Brain microvascular endothelial cell (primary cell): ENCODE measurements at regions not wholly inside any gene's neighbourhood (a gene's known extent, or its start where the extent isn't known, plus 50 kb on each side); places are given as distances from the start of the nearest gene placed in this dataset.
"Not testable (repeated sequence)": the region's sequence is repeated elsewhere in the genome, so short reads cannot be mapped to it uniquely, and the experiment has no call there.

Experiments used
- DNase-seq: peaks from one replicate; pipeline ENCODE4 v3.0.0-alpha.2; 2020
- H3K27ac ChIP-seq: fragments of 250-450 bp; sonication (Bioruptor Pico); 2 replicates; pipeline ENCODE4 v1.5.1; 2020; ENCODE audit warnings: mild to moderate bottlenecking, moderate library complexity
- H3K27me3 ChIP-seq: fragments of 250-450 bp; sonication (Bioruptor Pico); replicated peaks from 2 replicates; pipeline ENCODE4 v1.5.1; 2020; ENCODE audit warnings: mild to moderate bottlenecking
- H3K36me3 ChIP-seq: fragments of 250-450 bp; sonication (Bioruptor Pico); replicated peaks from 2 replicates; pipeline ENCODE4 v1.5.1; 2020; ENCODE audit warnings: mild to moderate bottlenecking
- H3K4me3 ChIP-seq: 2 replicates; pipeline ENCODE4 v1.5.1; 2011; ENCODE audit warnings: low read depth, mild to moderate bottlenecking, control low read depth, low read length, moderate library complexity
- in situ Hi-C: cut with HindIII; loops from 2 replicates; pipeline ENCODE4 v1.10.0; 2017; ENCODE audit warnings: low sequenced_read_pairs, low pct_ligation_motif_present
- TF ChIP-seq, protein P1 (sequence below): IDR thresholded peaks from 2 replicates; pipeline ENCODE4 v1.5.1; 2011; ENCODE audit warnings: low read depth, mild to moderate bottlenecking, moderate library complexity, low read length, control low read depth, inconsistent platforms; ENCODE audit errors: missing control alignments

DNA sequence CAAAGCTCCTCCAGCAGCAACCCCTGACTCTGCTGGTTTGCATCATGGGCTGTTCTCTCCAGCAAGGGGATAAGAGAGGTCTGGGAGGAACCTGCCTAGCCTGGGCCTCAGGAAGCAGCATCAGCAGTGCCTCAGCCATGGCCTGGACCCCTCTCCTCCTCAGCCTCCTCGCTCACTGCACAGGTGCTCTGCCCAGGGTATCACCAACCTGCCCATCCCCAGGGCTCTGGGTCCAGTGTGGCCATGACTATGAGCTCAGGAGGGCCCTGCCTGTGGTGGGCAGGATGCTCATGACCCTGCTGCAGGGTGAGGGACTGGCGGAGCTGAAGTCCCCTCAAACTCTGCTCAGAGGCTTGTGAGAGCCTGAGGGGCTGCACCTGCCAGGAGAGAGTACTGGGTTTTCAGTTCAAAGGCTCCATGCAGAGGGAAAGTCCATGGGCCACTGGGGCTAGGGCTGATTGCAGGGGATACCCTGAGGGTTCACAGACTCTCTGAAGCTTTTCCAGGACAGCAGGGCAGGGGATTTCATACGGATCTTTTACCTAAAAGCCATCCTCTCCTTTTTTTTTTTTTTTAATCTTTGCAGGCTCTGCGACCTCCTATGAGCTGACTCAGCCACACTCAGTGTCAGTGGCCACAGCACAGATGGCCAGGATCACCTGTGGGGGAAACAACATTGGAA, 115.8 kb upstream of the IGLL5 start:
- TF ChIP-seq, protein P1, sequence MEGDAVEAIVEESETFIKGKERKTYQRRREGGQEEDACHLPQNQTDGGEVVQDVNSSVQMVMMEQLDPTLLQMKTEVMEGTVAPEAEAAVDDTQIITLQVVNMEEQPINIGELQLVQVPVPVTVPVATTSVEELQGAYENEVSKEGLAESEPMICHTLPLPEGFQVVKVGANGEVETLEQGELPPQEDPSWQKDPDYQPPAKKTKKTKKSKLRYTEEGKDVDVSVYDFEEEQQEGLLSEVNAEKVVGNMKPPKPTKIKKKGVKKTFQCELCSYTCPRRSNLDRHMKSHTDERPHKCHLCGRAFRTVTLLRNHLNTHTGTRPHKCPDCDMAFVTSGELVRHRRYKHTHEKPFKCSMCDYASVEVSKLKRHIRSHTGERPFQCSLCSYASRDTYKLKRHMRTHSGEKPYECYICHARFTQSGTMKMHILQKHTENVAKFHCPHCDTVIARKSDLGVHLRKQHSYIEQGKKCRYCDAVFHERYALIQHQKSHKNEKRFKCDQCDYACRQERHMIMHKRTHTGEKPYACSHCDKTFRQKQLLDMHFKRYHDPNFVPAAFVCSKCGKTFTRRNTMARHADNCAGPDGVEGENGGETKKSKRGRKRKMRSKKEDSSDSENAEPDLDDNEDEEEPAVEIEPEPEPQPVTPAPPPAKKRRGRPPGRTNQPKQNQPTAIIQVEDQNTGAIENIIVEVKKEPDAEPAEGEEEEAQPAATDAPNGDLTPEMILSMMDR, result no peak
- Histone ChIP-seq H3K27ac (no peak overlapping the region), H3K27me3 (peaks cover 50% of the 10 kb centered on the region), H3K4me3 (no peak overlapping the region), H3K36me3 (no peaks in the 10 kb centered on the region)
- in situ Hi-C loops, result no loop called here
- DNase-seq, result no peak

DNA sequence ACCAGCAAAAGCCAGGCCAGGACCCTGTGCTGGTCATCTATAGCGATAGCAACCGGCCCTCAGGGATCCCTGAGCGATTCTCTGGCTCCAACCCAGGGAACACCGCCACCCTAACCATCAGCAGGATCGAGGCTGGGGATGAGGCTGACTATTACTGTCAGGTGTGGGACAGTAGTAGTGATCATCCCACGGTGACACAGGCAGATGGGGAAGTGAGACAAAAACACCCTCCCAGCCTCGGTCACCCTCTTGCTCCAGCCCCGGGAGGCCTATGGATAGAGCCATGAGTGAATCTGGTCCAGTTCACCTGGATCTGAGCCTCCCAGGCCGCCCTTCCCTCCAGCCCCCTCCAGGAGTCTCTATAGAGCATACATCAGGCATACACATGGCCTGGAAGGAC, 115.2 kb upstream of the IGLL5 start:
- in situ Hi-C loops, result no loop called here
- Histone ChIP-seq H3K27me3 (peaks cover 48% of the 10 kb centered on the region), H3K36me3 (no peaks in the 10 kb centered on the region), H3K4me3 (no peak overlapping the region), H3K27ac (no peak overlapping the region)
- DNase-seq, result no peak
- TF ChIP-seq, protein P1, result no peak

DNA sequence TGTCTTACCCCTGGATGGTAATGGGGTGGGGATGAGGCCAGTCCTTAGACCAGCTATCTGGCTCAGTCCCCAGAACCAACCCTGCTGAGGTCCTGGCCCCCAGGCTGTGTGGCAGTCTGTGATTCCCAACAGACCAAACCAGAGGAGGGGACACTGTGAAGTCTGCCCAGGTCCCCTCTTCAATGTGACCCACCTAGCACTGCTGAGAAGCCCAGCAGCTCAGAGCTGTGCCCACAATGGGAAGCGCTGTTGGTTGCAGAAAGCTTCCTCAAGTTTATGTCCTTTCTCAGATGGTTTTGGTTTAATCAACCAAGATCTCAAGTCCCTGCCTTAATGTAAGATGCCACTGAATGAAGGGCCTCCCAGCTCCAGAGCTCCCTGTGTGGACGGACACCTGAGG, 114.7 kb upstream of the IGLL5 start:
- in situ Hi-C loops, result no loop called here
- Histone ChIP-seq H3K36me3 (no peaks in the 10 kb centered on the region), H3K4me3 (no peak overlapping the region), H3K27me3 (peaks cover 47% of the 10 kb centered on the region), H3K27ac (no peak overlapping the region)
- DNase-seq, result no peak
- TF ChIP-seq, protein P1, result no peak

DNA sequence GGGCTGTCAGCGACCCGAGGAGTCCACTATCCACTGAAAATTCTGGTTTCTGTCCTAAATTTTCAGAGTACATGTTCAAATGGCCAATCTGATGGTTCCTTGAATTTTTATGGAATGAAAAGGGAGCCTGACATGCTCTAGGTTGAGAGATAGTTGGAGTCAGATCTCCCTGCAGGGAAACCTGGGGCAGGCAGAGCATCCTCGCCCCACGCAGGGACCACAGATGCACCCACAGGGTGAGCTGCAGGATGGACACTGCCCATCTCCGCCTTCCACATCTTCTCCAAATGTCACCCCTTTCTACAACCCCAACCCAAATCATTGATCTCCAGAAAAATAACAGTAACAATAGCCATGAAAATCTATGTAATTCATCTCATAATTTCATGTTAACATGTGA, 114.2 kb upstream of the IGLL5 start:
- H3K4me3 ChIP-seq, result no peak overlapping the region
- TF ChIP-seq, protein P1, result no peak
- no peak overlapping the region for H3K27ac ChIP-seq
- no peak for DNase-seq
- no peaks in the 10 kb centered on the region for H3K36me3 ChIP-seq
- H3K27me3 ChIP-seq, result peaks cover 43% of the 10 kb centered on the region
- in situ Hi-C loops, result no loop called here

DNA sequence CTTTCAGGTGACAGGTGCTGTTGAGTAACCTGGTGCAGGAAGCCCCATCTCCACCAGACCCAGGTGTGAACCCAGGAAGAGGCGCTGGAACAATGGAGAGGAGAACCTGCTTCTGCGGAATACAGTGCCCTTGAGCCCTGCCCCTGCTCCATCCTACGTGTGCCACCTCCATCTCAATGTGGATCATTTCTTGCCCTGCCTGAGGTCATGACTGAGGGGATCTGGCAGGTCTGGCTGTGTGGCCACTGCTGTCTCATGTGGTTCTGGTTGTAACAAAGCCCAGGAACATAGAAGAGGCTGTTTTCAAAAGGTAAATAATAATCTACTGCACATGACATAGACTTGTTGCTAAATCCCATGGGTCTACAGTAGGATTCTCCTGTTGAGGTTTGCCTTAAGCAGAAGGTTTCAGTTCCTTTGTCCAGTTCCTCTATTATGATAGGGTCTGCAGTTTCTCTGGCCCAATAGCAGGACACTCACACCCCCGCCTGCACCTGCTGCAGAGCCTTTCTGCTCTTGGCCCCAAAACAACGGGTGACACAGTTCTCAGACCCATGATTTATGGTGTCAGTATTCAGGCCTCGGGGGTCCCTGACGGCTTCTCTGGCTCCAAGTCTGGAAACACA, 113.5 kb upstream of the IGLL5 start:
- DNase-seq, result no peak
- no peak overlapping the region for H3K4me3 ChIP-seq
- TF ChIP-seq, protein P1, result no peak
- no peaks in the 10 kb centered on the region for H3K36me3 ChIP-seq
- in situ Hi-C loops, result no loop called here
- no peak overlapping the region for H3K27ac ChIP-seq
- H3K27me3 ChIP-seq, result peaks cover 41% of the 10 kb centered on the region

DNA sequence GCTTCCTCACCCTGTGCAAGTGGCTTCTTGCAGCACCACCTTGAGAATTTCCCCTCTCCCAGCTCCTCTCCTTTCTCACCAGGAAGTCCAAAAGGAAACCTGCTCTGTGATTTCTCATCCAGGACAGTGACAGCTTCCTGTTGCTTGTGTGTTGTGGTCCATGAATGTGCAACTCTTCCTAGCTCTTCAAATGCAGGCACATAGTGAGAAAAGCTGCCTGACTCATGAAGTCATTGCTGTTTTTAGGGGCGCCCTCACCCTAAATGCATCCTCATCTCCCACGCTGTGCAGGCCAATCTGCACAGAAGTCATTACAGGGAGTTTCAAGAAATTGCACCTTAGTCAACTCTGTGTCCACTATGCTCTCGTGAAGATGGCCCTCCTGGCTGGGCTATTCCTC, 112.9 kb upstream of the IGLL5 start:
- H3K27ac ChIP-seq, DNase-seq, in situ Hi-C loops, H3K4me3 ChIP-seq, H3K36me3 ChIP-seq: not testable (repeated sequence)
- peaks cover 36% of the 10 kb centered on the region for H3K27me3 ChIP-seq
